ENCODE measurements at regions not wholly inside any gene's neighbourhood (a gene's known extent, or its start where the extent isn't known, plus 50 kb on each side); places are given as distances from the start of the nearest gene placed in this dataset.

DNA sequence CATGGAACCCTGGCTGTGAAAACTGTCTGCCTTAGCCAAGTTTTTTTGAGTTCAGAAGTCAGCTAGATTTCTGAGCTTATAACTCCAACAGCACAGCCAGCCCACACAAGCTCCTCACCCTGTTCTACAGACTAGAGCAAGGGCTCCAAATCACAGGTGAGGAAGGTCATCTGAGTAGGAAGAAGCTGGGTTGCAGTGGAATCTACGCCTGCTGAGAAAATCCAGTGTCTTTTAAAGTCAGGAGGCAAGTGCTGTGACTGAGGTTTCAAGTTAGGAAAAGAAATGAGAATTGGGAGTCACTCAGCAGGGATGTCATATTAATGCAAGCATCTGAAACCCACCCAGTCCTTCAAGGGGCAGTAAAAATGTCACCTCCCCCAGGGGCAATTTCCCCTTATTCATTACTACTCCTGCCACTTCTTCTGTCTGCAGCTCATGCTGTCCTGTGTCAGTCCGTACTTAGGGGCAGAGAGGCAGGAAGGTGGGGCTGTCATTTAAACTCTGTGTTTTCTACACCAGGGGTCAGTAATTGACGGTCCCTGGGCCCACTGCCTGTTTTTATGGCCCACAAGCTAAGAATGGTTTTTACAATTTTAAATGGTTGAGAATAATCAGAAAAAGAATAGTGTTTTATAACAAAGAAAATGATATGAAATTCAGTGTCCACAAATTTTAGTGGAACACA lies 551.1 kb downstream of the BCL11A start:
- RAD21 ChIA-PET (ENCODE audit: unreplicated experiment): no interaction called here
- H3K36me3 ChIP-seq (ENCODE audit: control insufficient read depth in 2 of 2, insufficient read depth in 2 of 2, low read length in 1 of 2): no peaks in the 10 kb centered on the region
- H3K27ac ChIP-seq (ENCODE audit: control insufficient read depth, insufficient read depth): no peak overlapping the region
- H4K20me1 ChIP-seq (ENCODE audit: control insufficient read depth, insufficient read depth): no peaks in the 10 kb centered on the region
- no peaks in the 10 kb centered on the region for H3K79me2 ChIP-seq (ENCODE audit: control insufficient read depth, insufficient read depth, low read length)
- POLR2A ChIA-PET: no interaction called here
- CTCF ChIA-PET: interaction anchor here (1.8 kb wide), 1 partner anchor 13 kb away, joined by 5 read pairs; no protein-coding TSS in a partner anchor
- ATAC-seq (no peak), DNase-seq (ENCODE audit: low read depth, low spot score) (no peak), FAIRE-seq (no peak)
- no peak overlapping the region for H3K4me2 ChIP-seq (ENCODE audit: control insufficient read depth, insufficient read depth)
- H3K4me3 ChIP-seq: no peak overlapping the region
- WGBS (ENCODE audit: insufficient coverage, insufficient replicate concordance, low lambda C conversion rate, missing lambda C conversion rate): 15% methylated on average over 3 of the region's 3 CpGs
- no peaks in the 10 kb centered on the region for H3K9me3 ChIP-seq (replicated peaks; ENCODE audit: control insufficient read depth, insufficient read depth, low read length)
- SMC1A ChIA-PET (ENCODE audit: uncharacterized antibody, unreplicated experiment): interaction anchor here (0.6 kb wide), 1 partner anchor 270 kb away, joined by 4 read pairs; no protein-coding TSS in a partner anchor
- no peaks in the 10 kb centered on the region; a peak in 1 of 4 replicates for H3K27me3 ChIP-seq (replicated peaks in 1 of 2; ENCODE audit: control insufficient read depth in 2 of 2, insufficient read depth in 2 of 2, low read length in 1 of 2)
- no peaks in the 10 kb centered on the region for H3K4me1 ChIP-seq (ENCODE audit: control insufficient read depth, insufficient read depth, low read length)
- BruUV-seq (replicated peaks): no TSS peak
- TF ChIP-seq, protein P1, sequence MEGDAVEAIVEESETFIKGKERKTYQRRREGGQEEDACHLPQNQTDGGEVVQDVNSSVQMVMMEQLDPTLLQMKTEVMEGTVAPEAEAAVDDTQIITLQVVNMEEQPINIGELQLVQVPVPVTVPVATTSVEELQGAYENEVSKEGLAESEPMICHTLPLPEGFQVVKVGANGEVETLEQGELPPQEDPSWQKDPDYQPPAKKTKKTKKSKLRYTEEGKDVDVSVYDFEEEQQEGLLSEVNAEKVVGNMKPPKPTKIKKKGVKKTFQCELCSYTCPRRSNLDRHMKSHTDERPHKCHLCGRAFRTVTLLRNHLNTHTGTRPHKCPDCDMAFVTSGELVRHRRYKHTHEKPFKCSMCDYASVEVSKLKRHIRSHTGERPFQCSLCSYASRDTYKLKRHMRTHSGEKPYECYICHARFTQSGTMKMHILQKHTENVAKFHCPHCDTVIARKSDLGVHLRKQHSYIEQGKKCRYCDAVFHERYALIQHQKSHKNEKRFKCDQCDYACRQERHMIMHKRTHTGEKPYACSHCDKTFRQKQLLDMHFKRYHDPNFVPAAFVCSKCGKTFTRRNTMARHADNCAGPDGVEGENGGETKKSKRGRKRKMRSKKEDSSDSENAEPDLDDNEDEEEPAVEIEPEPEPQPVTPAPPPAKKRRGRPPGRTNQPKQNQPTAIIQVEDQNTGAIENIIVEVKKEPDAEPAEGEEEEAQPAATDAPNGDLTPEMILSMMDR (IDR thresholded peaks at IDR 0.05 in 2 of 3, conservative IDR thresholded peaks at IDR 0.05 in 1 of 3; ENCODE audit: control insufficient read depth in 2 of 3, extremely low read depth in 1 of 3, insufficient read depth in 1 of 3, low read depth in 3 of 3, low read length in 3 of 3): 0 out of 6 replicates have a peak, but pooled peaks of 1 of the 3 experiments have one; percentile 2
- TF ChIP-seq POLR2A (IDR thresholded peaks at IDR 0.05; ENCODE audit: low read depth, low read length) (no peak), SPI1 (IDR thresholded peaks at IDR 0.05; ENCODE audit: borderline replicate concordance, insufficient read depth, low read depth, low read length) (no peak), PAX8 (IDR thresholded peaks at IDR 0.05) (no peak), RAD21 (IDR thresholded peaks at IDR 0.05; ENCODE audit: insufficient read depth, low read depth, low read length) (peak; percentile 28; the same call in 1 of the 2 replicates), GABPA (IDR thresholded peaks at IDR 0.05; ENCODE audit: low read depth) (no peak), TCF12 (IDR thresholded peaks at IDR 0.05; ENCODE audit: low read depth, low read length) (no peak), SIX5 (IDR thresholded peaks at IDR 0.05; ENCODE audit: low read depth, low read length, severe bottlenecking) (no peak), RELA (IDR thresholded peaks at IDR 0.05; ENCODE audit: borderline replicate concordance, partially characterized antibody) (no peak), NBN (IDR thresholded peaks at IDR 0.05) (no peak), LARP7 (IDR thresholded peaks at IDR 0.05) (no peak)
- TF ChIP-seq, protein P2, sequence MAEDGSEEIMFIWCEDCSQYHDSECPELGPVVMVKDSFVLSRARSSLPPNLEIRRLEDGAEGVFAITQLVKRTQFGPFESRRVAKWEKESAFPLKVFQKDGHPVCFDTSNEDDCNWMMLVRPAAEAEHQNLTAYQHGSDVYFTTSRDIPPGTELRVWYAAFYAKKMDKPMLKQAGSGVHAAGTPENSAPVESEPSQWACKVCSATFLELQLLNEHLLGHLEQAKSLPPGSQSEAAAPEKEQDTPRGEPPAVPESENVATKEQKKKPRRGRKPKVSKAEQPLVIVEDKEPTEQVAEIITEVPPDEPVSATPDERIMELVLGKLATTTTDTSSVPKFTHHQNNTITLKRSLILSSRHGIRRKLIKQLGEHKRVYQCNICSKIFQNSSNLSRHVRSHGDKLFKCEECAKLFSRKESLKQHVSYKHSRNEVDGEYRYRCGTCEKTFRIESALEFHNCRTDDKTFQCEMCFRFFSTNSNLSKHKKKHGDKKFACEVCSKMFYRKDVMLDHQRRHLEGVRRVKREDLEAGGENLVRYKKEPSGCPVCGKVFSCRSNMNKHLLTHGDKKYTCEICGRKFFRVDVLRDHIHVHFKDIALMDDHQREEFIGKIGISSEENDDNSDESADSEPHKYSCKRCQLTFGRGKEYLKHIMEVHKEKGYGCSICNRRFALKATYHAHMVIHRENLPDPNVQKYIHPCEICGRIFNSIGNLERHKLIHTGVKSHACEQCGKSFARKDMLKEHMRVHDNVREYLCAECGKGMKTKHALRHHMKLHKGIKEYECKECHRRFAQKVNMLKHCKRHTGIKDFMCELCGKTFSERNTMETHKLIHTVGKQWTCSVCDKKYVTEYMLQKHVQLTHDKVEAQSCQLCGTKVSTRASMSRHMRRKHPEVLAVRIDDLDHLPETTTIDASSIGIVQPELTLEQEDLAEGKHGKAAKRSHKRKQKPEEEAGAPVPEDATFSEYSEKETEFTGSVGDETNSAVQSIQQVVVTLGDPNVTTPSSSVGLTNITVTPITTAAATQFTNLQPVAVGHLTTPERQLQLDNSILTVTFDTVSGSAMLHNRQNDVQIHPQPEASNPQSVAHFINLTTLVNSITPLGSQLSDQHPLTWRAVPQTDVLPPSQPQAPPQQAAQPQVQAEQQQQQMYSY (CRISPR knock-in tag; IDR thresholded peaks at IDR 0.05): no peak
- TF ChIP-seq, protein P3, sequence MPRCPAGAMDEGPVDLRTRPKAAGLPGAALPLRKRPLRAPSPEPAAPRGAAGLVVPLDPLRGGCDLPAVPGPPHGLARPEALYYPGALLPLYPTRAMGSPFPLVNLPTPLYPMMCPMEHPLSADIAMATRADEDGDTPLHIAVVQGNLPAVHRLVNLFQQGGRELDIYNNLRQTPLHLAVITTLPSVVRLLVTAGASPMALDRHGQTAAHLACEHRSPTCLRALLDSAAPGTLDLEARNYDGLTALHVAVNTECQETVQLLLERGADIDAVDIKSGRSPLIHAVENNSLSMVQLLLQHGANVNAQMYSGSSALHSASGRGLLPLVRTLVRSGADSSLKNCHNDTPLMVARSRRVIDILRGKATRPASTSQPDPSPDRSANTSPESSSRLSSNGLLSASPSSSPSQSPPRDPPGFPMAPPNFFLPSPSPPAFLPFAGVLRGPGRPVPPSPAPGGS (IDR thresholded peaks at IDR 0.05; ENCODE audit: borderline replicate concordance, insufficient read depth, low read depth, low read length, poor library complexity, severe bottlenecking): no peak
- TF ChIP-seq, protein P4, sequence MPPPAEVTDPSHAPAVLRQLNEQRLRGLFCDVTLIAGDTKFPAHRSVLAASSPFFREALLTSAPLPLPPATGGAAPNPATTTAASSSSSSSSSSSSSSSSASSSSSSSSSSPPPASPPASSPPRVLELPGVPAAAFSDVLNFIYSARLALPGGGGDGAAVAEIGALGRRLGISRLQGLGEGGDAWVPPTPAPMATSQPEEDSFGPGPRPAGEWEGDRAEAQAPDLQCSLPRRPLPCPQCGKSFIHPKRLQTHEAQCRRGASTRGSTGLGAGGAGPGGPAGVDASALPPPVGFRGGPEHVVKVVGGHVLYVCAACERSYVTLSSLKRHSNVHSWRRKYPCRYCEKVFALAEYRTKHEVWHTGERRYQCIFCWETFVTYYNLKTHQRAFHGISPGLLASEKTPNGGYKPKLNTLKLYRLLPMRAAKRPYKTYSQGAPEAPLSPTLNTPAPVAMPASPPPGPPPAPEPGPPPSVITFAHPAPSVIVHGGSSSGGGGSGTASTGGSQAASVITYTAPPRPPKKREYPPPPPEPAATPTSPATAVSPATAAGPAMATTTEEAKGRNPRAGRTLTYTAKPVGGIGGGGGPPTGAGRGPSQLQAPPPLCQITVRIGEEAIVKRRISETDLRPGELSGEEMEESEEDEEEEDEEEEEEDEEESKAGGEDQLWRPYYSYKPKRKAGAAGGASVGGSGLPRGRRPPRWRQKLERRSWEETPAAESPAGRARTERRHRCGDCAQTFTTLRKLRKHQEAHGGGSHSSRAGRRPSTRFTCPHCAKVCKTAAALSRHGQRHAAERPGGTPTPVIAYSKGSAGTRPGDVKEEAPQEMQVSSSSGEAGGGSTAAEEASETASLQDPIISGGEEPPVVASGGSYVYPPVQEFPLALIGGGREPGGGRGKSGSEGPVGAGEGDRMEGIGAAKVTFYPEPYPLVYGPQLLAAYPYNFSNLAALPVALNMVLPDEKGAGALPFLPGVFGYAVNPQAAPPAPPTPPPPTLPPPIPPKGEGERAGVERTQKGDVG (CRISPR knock-in tag; IDR thresholded peaks at IDR 0.05): no peak
- intact Hi-C loops (cut with micrococcal nuclease; ENCODE audit: unreplicated experiment): no loop called here
- no peak overlapping the region for H2AFZ ChIP-seq (ENCODE audit: control insufficient read depth, low read depth, low read length)
- in situ Hi-C loops (cut with MboI): no loop called here
- no peak overlapping the region for H3K9ac ChIP-seq (ENCODE audit: control insufficient read depth, insufficient read depth, low read length)

Measured in GM12878 (cell line).